NCI-H146 treated with DMSO at 0.1 percent for 48 hours (cell line): ENCODE measurements at regions not wholly inside any gene's neighbourhood (a gene's known extent, or its start where the extent isn't known, plus 50 kb on each side); places are given as distances from the start of the nearest gene placed in this dataset.

Experiments used
- DNase-seq: peaks from one replicate; lab custom pipeline; 2025; ENCODE audit not compliant: unreplicated experiment; lab: John Stamatoyannopoulos, UW

GRCh38 chr7:115478426-115478825 is 552.1 kb downstream of the TFEC start:
- DNase-seq = no peak

- DNase-seq = no peak
These were observed 553.3 kb downstream of the TFEC start for GRCh38 chr7:115477193-115477651.

GRCh38 chr7:115476671-115477181 is 553.8 kb downstream of the TFEC start:
- no peak for DNase-seq

DNA sequence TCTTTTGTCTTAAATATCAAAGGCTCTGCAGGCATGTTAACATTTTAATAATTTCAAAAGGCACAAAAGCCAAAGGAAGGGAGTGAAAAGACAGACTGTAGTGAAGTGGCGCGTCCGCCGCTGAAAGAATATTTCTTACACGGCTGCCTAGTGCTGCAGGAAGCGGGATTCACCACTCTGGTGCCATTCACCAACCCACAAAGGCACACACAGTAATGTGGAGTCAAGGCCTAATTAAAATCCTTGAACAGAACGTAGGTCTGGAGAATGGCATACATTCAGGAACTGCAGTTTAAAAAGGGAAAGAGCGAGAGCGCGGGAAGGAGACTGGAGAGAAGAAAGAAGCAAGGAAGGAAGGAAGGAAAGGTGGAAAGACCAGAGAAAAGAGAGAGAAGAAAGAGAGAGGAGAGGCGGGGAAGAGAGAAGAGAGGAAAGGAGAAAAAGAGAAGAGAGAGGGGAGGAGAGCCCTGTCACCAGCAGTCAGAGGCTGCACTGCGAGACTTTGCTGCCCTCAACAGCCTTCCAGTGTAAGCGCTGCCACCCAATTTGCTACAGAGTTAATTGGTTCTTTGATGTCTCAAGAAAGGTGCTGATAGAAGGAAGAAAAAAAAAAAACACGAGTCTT is 554.0 kb downstream of the MDFIC start:
- DNase-seq = no peak

DNA sequence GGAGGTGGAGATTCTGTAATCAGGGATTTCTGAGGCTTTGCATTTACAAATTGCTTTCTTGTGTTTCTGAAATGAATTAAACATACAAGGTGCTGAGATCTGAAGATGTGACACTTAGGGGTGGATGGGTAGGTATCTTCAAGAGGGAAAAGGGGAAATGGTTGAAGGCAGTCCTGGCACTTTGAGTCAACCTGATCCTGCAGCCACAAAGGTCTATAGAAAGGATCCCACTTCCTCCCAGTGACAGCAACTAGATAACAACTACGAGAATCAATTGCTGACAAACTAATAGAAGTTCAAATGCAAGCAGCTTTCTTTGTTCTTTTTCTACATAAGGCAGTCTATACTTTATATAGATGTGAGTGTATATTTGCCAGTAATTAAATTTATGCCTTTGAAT is 553.3 kb downstream of the MDFIC start:
- DNase-seq = no peak

DNA sequence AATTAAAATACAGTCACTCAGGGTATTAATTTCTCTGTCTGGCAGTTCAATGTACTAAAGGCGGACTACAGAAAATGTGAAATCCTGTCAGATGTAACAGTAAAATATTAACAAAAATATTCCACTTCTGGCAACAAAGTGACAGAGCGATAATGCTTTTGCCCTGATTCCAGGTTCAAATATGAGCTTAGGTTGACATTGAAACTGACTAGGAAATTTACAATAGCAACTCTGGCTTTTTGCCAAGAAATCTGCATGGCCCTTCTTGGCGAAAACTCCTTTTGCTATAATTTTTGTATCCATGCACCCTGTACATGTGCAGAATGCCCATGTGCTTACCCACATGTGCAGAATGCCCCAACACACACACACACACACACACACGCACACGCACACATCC is 552.2 kb downstream of the MDFIC start:
- DNase-seq = no peak

GRCh38 chr7:115471891-115472290 is 550.0 kb downstream of the MDFIC start:
- DNase-seq = no peak

GRCh38 chr7:115462301-115463015 is 540.6 kb downstream of the MDFIC start:
- no peak for DNase-seq

GRCh38 chr7:115449689-115450088 is 527.8 kb downstream of the MDFIC start:
- no peak for DNase-seq

DNA sequence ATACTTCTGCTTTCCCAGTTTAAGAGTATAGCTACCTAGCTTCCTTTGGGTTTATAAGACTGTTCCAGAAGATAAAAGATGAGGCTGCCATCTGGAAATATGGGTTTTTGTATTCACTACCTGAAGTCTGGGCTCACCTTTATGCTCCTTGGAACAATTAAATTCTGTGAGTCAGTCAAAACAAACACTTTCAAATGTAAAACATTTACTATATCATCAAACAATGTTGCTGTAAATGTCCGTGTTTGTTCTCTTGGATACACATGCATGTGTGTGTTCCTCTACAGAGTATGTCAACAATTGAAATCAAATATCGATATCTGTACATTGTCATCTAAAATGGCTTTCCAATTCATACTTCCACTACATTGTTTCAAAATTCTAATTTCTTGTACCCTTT is 525.6 kb downstream of the MDFIC start:
- no peak for DNase-seq

GRCh38 chr7:115441033-115441432 is 519.1 kb downstream of the MDFIC start:
- no peak for DNase-seq

DNA sequence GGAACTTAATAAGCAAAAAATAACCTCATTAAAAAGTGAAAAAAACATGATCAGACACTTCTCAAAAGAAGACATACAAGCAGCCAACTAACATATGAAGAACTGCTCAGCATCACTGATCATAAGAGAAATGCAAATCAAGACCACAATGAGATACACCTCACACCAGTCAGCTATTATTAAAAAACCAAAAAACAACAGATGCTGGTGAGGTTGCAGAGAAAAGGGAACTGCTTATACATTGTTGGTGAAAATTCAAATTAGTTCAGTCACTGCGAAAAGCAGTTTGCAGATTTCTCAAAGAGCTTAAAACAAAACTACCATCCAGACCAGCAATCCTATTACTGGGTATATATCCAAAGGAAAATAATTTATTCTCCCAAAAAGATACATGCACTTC is 513.3 kb downstream of the MDFIC start:
- DNase-seq = no peak

GRCh38 chr7:115429918-115430317 is 508.0 kb downstream of the MDFIC start:
- DNase-seq = no peak

GRCh38 chr7:115417662-115418061 is 495.8 kb downstream of the MDFIC start:
- no peak for DNase-seq

DNA sequence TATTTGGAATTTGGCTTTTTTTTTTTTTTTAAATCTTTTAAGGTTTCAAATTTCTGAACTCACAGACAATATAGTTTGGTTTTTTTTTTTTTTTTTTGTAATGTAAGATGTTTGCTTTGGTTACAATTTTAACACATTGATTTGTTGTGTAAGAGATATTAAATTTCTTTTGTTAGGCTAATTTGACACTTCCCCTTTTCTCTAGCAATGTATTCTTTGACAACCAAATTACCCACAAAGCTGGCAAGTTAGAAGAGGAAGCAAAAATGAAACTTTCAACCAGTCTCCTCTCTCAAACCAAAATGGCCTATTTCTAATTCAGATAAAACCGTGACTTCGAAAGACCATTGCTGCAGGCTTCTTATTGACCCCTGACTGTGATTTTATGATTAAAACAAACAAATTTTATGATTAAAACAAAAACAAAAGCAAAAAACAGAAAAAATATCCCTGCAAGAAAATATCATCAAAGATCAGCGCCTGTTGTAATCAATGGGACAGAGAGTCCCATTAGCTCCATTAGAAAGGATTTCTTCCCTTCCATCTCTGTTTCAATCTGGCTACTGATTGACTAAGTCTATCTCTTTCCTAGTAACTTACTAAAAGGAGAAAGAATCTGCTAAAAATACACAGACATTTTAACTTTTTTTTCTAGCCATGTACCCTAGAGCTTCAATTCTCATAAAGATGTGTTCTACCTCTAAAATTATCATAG is 489.2 kb downstream of the MDFIC start:
- DNase-seq = no peak

DNA sequence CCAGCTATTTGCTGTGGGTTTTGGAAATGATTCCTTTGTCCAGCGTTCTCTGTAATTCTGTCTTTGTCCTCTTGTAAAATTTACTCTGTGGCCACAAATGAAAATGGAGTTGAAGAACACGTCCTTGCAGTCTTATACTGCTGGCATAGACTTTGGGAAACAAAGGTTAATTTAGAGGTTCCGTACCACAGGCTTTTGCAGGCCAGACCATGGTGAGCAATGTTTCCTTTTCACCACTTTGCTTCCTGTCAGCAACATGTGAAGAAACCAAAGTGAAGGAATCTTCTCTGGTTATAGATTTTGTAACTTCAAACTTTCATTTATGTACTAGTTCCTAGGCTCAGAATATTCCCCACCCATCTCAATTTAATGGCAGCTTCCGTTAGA is 488.5 kb downstream of the MDFIC start:
- DNase-seq = no peak

GRCh38 chr7:115409682-115410433 is 488.0 kb downstream of the MDFIC start:
- DNase-seq = no peak

DNA sequence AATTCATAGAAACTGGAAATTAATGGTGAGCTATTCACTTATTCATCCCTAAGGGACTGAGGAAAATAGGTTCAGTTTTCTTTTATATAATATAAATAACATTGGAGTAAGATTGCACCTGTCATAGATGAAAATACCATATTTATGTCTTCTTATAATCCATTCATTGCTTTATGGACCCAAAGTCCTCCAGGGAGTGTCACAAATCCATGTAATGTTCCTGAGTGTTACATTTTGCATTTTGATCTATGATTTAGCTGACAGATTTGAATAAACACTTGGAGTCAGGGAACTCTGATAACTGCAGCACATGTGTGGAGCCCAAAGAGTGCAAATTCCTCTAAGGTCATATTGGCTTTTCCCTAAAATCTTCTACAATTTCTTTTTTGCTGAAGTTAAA is 484.3 kb downstream of the MDFIC start:
- DNase-seq = no peak

- DNase-seq = no peak
These were observed 465.2 kb downstream of the MDFIC start for GRCh38 chr7:115387137-115387536.

- no peak for DNase-seq
These were observed 457.4 kb downstream of the MDFIC start for GRCh38 chr7:115379321-115379720.

DNA sequence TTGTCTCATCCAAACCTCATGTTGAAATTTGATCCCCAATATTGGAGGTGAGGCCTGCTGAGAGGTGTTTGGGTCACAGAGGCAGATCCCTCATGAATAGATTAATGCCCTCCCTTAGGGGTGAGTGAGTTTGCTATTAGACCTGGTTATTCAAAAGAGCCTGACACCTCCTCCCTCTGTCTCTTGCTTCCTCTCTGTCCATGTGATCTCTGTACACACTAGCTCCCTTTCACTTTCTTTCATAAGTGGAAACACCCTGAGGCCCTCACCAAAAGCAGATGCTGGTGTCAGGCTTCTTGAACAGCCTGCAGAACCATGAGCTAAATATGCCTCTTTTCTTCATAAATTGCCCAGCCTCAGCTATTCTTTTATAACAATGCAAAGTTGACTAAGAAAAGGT is 447.1 kb downstream of the MDFIC start:
- DNase-seq = no peak
